ENCODE measurements at regions not wholly inside any gene's neighbourhood (a gene's known extent, or its start where the extent isn't known, plus 50 kb on each side); places are given as distances from the start of the nearest gene placed in this dataset.

GRCh38 chrX:16416588-16416987, 233.4 kb upstream of the S100G start:
- Histone ChIP-seq H3K36me3 (no peaks in the 10 kb centered on the region), H3K27me3 (no peaks in the 10 kb centered on the region), H3K9me3 (no peaks in the 10 kb centered on the region), H3K4me3 (no peak overlapping the region), H3K4me1 (no peaks in the 10 kb centered on the region), H3K27ac (no peak overlapping the region)
- ATAC-seq = no peak
- TF ChIP-seq, protein P1, sequence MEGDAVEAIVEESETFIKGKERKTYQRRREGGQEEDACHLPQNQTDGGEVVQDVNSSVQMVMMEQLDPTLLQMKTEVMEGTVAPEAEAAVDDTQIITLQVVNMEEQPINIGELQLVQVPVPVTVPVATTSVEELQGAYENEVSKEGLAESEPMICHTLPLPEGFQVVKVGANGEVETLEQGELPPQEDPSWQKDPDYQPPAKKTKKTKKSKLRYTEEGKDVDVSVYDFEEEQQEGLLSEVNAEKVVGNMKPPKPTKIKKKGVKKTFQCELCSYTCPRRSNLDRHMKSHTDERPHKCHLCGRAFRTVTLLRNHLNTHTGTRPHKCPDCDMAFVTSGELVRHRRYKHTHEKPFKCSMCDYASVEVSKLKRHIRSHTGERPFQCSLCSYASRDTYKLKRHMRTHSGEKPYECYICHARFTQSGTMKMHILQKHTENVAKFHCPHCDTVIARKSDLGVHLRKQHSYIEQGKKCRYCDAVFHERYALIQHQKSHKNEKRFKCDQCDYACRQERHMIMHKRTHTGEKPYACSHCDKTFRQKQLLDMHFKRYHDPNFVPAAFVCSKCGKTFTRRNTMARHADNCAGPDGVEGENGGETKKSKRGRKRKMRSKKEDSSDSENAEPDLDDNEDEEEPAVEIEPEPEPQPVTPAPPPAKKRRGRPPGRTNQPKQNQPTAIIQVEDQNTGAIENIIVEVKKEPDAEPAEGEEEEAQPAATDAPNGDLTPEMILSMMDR (IDR thresholded peaks at IDR 0.05) = no peak
- intact Hi-C loops (cut with DNase I) = no loop called here
- DNase-seq = no peak

GRCh38 chrX:16418650-16419049, 231.3 kb upstream of the S100G start:
- no peak for DNase-seq
- intact Hi-C loops (cut with DNase I) = no loop called here
- ATAC-seq = no peak
- no peaks in the 10 kb centered on the region for H3K27me3 ChIP-seq
- no peaks in the 10 kb centered on the region for H3K4me1 ChIP-seq
- H3K36me3 ChIP-seq = no peaks in the 10 kb centered on the region
- H3K9me3 ChIP-seq = no peaks in the 10 kb centered on the region
- H3K27ac ChIP-seq = no peak overlapping the region
- TF ChIP-seq, protein P1 (IDR thresholded peaks at IDR 0.05) = no peak
- H3K4me3 ChIP-seq = no peak overlapping the region

DNA sequence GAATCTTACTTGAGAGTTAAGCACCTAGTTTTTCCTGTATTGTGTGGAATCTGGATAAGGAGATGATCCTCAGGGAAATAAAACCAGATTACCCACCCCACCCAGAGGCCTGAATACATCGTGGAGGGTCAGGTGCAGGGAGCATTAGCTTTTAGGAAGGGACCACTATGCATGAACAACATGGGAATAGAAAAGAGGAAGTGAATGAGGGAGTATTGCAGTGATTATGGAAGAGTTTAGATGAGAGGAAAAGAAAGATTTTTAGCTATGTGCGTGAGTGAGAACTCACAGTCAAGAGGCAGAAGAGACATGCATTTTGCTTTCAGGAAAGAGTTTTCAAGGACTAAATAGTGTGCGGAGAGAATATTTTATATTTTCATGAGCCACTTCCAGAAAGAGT, 222.3 kb upstream of the S100G start:
- ATAC-seq = no peak

DNA sequence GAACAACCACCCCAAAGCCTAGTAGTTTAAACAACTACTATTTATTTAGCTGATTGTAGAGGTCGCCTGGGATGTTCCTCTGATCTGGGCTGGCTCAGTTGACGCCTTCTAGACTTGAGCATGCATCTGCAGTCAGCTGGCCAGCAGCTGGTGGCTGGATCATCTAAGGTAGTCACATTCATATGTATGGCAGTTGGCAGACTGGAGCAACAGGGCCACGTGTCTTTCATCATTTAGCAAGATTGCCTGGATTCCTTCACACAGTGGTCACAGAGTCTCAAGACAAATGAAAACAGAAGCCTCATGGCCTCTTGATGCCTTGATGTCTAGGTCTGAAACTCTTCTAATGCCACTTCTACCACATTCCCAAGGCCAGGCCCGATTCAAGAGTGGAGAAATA, 220.6 kb upstream of the S100G start:
- H3K4me3 ChIP-seq = no peak overlapping the region
- DNase-seq = peak in 1 of 4 donors; percentile 7
- H3K4me1 ChIP-seq = no peaks in the 10 kb centered on the region
- intact Hi-C loops (cut with DNase I) = no loop called here
- H3K36me3 ChIP-seq = no peaks in the 10 kb centered on the region
- TF ChIP-seq, protein P1 (IDR thresholded peaks at IDR 0.05) = no peak
- no peaks in the 10 kb centered on the region for H3K27me3 ChIP-seq
- H3K9me3 ChIP-seq = no peaks in the 10 kb centered on the region
- ATAC-seq = no peak
- H3K27ac ChIP-seq = no peak overlapping the region

More for the DNA sequence above, 222.3 kb upstream of the S100G start:
- Histone ChIP-seq H3K9me3 (no peaks in the 10 kb centered on the region), H3K4me3 (no peak overlapping the region), H3K4me1 (no peaks in the 10 kb centered on the region), H3K27ac (no peak overlapping the region), H3K27me3 (no peaks in the 10 kb centered on the region), H3K36me3 (no peaks in the 10 kb centered on the region)
- intact Hi-C loops (cut with DNase I) = no loop called here
- no peak for DNase-seq
- TF ChIP-seq, protein P1 (IDR thresholded peaks at IDR 0.05) = no peak

DNA sequence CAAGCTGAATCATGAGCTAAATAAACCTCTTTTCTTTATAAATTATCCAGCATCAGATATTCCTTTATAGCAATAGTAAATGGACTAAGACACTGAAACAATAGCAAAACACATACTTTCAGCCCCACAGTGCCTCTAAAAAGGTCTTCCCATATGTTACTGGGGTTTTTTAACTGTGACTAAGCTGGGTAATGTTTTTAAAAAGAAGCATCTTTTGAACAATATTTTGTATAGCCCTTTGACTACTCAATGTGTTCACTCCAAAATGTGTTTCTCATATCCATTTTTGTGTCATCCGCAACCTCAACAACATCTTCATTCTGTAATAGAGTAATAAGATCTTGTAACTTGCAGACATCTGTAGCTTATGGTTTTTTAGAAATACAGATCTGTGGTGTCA, 218.7 kb upstream of the S100G start:
- TF ChIP-seq, protein P1 (IDR thresholded peaks at IDR 0.05) = no peak
- Histone ChIP-seq H3K27ac (no peak overlapping the region), H3K4me3 (no peak overlapping the region), H3K9me3 (no peaks in the 10 kb centered on the region), H3K36me3 (no peaks in the 10 kb centered on the region), H3K27me3 (peaks cover 0 to 4% of the 10 kb centered on the region in 2 donors), H3K4me1 (no peaks in the 10 kb centered on the region)
- intact Hi-C loops (cut with DNase I) = no loop called here
- DNase-seq = no peak
- no peak for ATAC-seq

Measured in left lung (tissue), 4 donors.